OCI-LY7 (cell line): ENCODE measurements at regions not wholly inside any gene's neighbourhood (a gene's known extent, or its start where the extent isn't known, plus 50 kb on each side); places are given as distances from the start of the nearest gene placed in this dataset.

Source experiments
- BruUV-seq: library from RNA; stranded (reverse); fragments of 400-500 nt; replicated peaks from 2 replicates; lab custom pipeline; 2021; lab: Mats Ljungman, UMichigan
- CTCF ChIA-PET: fragments of 300-600 bp; sonication (Branson Sonifier 250); formaldehyde crosslinking; loops from one replicate; lab custom pipeline; 2022; ENCODE audit warnings: antibody characterized with exemption; ENCODE audit not compliant: unreplicated experiment; lab: Charles Lee
- POLR2A ChIA-PET: fragments of 300-600 bp; sonication (Branson Sonifier 250); formaldehyde crosslinking; loops from one replicate; lab custom pipeline; 2022; ENCODE audit warnings: antibody characterized with exemption; lab: Charles Lee
- DNase-seq: peaks from one replicate; pipeline ENCODE4 v3.0.0-alpha.2; 2015; ENCODE audit warnings: low spot score
- H2AFZ ChIP-seq: fragments of 200-600 bp; sonication (generic), shearing (Covaris generic); 2 replicates; pipeline ENCODE4 v1.6.1; 2014; ENCODE audit warnings: mild to moderate bottlenecking, antibody characterized with exemption, low read length, moderate library complexity
- H3K27ac ChIP-seq: fragments of 200-600 bp; sonication (generic); 2 replicates; pipeline ENCODE4 v1.5.1; 2014; ENCODE audit warnings: mixed run types, low read depth, mild to moderate bottlenecking, moderate library complexity, low read length, inconsistent platforms; ENCODE audit not compliant: poor library complexity, severe bottlenecking
- H3K36me3 ChIP-seq: fragments of 200-600 bp; sonication (generic); 2 replicates; pipeline ENCODE4 v1.6.1; 2014; ENCODE audit warnings: mild to moderate bottlenecking, antibody characterized with exemption, low read length, moderate library complexity, mixed read lengths; ENCODE audit not compliant: insufficient read depth
- H3K4me1 ChIP-seq: fragments of 200-600 bp; sonication (generic); 2 replicates; pipeline ENCODE4 v1.5.1; 2014; ENCODE audit warnings: mild to moderate bottlenecking, low read length; ENCODE audit not compliant: insufficient read depth, poor library complexity, severe bottlenecking
- H3K4me2 ChIP-seq: fragments of 200-600 bp; sonication (generic); 2 replicates; pipeline ENCODE4 v1.6.1; 2014; ENCODE audit warnings: mild to moderate bottlenecking, low read length
- H3K4me3 ChIP-seq: fragments of 200-600 bp; sonication (generic); 2 replicates; pipeline ENCODE4 v1.5.1; 2014; ENCODE audit warnings: mild to moderate bottlenecking, low read depth, low read length; ENCODE audit not compliant: poor library complexity, severe bottlenecking
- H3K79me2 ChIP-seq: fragments of 200-600 bp; sonication (generic); 2 replicates; pipeline ENCODE4 v1.6.1; 2016; ENCODE audit warnings: low read depth, mild to moderate bottlenecking, low read length, moderate library complexity, mixed read lengths; ENCODE audit not compliant: insufficient read depth
- H3K9me2 ChIP-seq: fragments of 200-600 bp; sonication (generic); 2 replicates; pipeline ENCODE4 v1.6.1; 2016; ENCODE audit warnings: mild to moderate bottlenecking, low read length, mixed read lengths; ENCODE audit not compliant: insufficient read depth
- H3K9me3 ChIP-seq: fragments of 200-600 bp; sonication (generic); 2 replicates; pipeline ENCODE4 v1.6.1; 2014; ENCODE audit warnings: mild to moderate bottlenecking, mixed run types, low read length, mixed read lengths
- H4K20me1 ChIP-seq: fragments of 200-600 bp; sonication (generic); 2 replicates; pipeline ENCODE4 v1.6.1; 2014; ENCODE audit warnings: mild to moderate bottlenecking, antibody characterized with exemption, low read length, moderate library complexity, mixed read lengths; ENCODE audit not compliant: insufficient read depth
- EZH2phosphoT487 ChIP-seq: fragments of 200-600 bp; sonication (generic); IDR thresholded peaks from 2 replicates; pipeline ENCODE4 v1.6.1; 2018; ENCODE audit warnings: low read depth, borderline replicate concordance, mild to moderate bottlenecking, mixed run types, antibody characterized with exemption, low read length, moderate library complexity, mixed read lengths
- intact Hi-C: fragments of 100-400 bp; cut with micrococcal nuclease; formaldehyde crosslinking; loops from one replicate; pipeline ENCODE4 v1.10.0; 2022; ENCODE audit not compliant: unreplicated experiment
- TF ChIP-seq, protein P1 (sequence below): fragments of 200-600 bp; sonication (generic); conservative IDR thresholded peaks from 2 replicates; pipeline ENCODE4 v1.5.1; 2014; ENCODE audit warnings: mild to moderate bottlenecking, antibody characterized with exemption, low read length, moderate library complexity, mixed read lengths

DNA sequence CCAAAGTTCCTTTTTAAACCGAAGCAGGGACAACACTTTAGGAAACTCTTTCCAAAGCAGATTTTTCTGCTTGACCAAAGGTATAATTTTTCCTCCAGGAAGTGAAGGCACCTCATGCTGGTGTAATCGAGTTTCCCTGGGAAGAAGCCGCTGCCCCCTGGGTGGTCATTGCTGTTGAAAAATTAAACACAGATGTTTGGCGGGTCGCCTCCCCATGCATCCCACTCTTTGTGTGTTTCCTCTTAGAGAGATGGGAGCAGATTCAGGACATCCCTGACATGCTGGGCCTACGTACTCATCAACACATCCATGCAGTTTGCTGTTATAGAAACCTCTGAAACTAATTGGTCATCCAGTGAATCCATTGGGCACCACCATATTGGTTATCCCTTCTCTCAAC, 179.2 kb upstream of the HCCS start:
- intact Hi-C loops = no loop called here
- Histone ChIP-seq H3K4me2 (no peak overlapping the region), H2AFZ (no peak overlapping the region), H3K36me3 (no peaks in the 10 kb centered on the region), H3K27ac (no peak overlapping the region), H3K4me3 (no peak overlapping the region), H3K4me1 (no peaks in the 10 kb centered on the region), H4K20me1 (no peaks in the 10 kb centered on the region), H3K9me3 (no peaks in the 10 kb centered on the region), H3K9me2 (no peaks in the 10 kb centered on the region), H3K79me2 (no peaks in the 10 kb centered on the region)
- CTCF ChIA-PET = no interaction called here
- no TSS peak for BruUV-seq
- POLR2A ChIA-PET = no interaction called here
- no peak for DNase-seq
- TF ChIP-seq, protein P1, sequence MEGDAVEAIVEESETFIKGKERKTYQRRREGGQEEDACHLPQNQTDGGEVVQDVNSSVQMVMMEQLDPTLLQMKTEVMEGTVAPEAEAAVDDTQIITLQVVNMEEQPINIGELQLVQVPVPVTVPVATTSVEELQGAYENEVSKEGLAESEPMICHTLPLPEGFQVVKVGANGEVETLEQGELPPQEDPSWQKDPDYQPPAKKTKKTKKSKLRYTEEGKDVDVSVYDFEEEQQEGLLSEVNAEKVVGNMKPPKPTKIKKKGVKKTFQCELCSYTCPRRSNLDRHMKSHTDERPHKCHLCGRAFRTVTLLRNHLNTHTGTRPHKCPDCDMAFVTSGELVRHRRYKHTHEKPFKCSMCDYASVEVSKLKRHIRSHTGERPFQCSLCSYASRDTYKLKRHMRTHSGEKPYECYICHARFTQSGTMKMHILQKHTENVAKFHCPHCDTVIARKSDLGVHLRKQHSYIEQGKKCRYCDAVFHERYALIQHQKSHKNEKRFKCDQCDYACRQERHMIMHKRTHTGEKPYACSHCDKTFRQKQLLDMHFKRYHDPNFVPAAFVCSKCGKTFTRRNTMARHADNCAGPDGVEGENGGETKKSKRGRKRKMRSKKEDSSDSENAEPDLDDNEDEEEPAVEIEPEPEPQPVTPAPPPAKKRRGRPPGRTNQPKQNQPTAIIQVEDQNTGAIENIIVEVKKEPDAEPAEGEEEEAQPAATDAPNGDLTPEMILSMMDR = no peak
- TF ChIP-seq EZH2phosphoT487 = no peak

DNA sequence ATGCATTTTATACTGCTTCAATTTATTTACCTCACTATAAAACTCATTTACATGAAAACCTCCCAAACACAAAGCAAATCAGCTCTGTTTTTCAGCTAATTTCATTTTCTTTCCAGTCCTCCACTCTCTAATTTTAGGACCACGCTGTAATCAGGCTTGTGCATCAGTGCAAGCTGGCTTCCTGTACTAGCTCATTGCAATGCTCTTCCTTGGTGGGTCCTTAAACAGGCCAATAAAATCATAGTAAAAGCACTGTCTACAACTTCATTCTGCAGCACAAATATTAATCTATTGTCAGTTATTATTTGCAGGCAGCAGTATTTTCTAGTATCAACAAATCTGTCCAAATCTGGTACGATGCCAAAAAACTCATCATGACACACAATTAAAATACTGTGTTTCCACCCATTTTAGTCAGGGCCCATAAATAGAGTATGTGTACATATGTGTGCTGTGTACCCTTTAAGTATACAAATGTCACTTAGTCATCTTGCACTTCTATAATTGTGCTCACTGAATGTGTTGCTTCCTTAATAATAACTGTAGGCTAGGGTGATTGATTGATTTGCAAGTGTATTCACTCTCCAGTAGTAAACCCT, 178.2 kb upstream of the HCCS start:
- H2AFZ ChIP-seq = no peak overlapping the region
- no peaks in the 10 kb centered on the region for H3K36me3 ChIP-seq
- H3K79me2 ChIP-seq = no peaks in the 10 kb centered on the region
- ChIA-PET POLR2A (interaction anchor here (0.6 kb wide), 1 partner anchor 621 kb away, joined by 3 read pairs; no protein-coding TSS in a partner anchor), CTCF (no interaction called here)
- no peaks in the 10 kb centered on the region for H3K9me2 ChIP-seq
- no peak overlapping the region for H3K27ac ChIP-seq
- H3K9me3 ChIP-seq = no peaks in the 10 kb centered on the region
- TF ChIP-seq EZH2phosphoT487 = no peak
- TF ChIP-seq, protein P1 = no peak
- H4K20me1 ChIP-seq = no peaks in the 10 kb centered on the region
- H3K4me3 ChIP-seq = no peak overlapping the region
- no peak for DNase-seq
- no peak overlapping the region for H3K4me2 ChIP-seq
- intact Hi-C loops = no loop called here
- no peaks in the 10 kb centered on the region for H3K4me1 ChIP-seq
- no TSS peak for BruUV-seq

- Histone ChIP-seq H3K79me2 (no peaks in the 10 kb centered on the region), H3K9me3 (no peaks in the 10 kb centered on the region), H4K20me1 (no peaks in the 10 kb centered on the region), H3K4me3 (no peak overlapping the region), H3K27ac (no peak overlapping the region), H3K9me2 (no peaks in the 10 kb centered on the region), H3K4me1 (no peaks in the 10 kb centered on the region), H3K4me2 (no peak overlapping the region), H2AFZ (no peak overlapping the region), H3K36me3 (no peaks in the 10 kb centered on the region)
- CTCF ChIA-PET = no interaction called here
- DNase-seq = no peak
- POLR2A ChIA-PET = no interaction called here
- intact Hi-C loops = no loop called here
- TF ChIP-seq EZH2phosphoT487 = no peak
- TF ChIP-seq, protein P1 = no peak
- no TSS peak for BruUV-seq
Observed at GRCh38 chrX:10935501-10935900, 175.6 kb upstream of the HCCS start.
